GM12872 (cell line): ENCODE measurements at regions not wholly inside any gene's neighbourhood (a gene's known extent, or its start where the extent isn't known, plus 50 kb on each side); places are given as distances from the start of the nearest gene placed in this dataset.

Source experiments
- CTCF ChIP-seq: IDR thresholded peaks from 3 replicates; pipeline ENCODE4 v1.5.1; 2011; ENCODE audit warnings: low read depth, mild to moderate bottlenecking, low read length, moderate library complexity; ENCODE audit not compliant: insufficient read depth

- no peak for TF ChIP-seq CTCF
Observed at GRCh38 chr5:21615195-21615765, 1237.9 kb downstream of the CDH12 start.

GRCh38 chr5:21613971-21614488, 1239.1 kb downstream of the CDH12 start:
- no peak for TF ChIP-seq CTCF

- no peak for TF ChIP-seq CTCF
Observed at GRCh38 chr5:21603796-21604195, 1249.3 kb downstream of the CDH12 start.

- no peak for TF ChIP-seq CTCF
Observed at GRCh38 chr5:21594566-21594965, 1258.6 kb downstream of the CDH12 start.

- no peak for TF ChIP-seq CTCF
Observed at GRCh38 chr5:21593261-21593660, 1259.9 kb downstream of the CDH12 start.

GRCh38 chr5:21581508-21581907, 1271.6 kb downstream of the CDH12 start:
- TF ChIP-seq CTCF, result no peak

GRCh38 chr5:21574961-21575360, 1278.2 kb downstream of the CDH12 start:
- no peak for TF ChIP-seq CTCF
